Smooth muscle cell of the brain vasculature (primary cell): ENCODE measurements at regions not wholly inside any gene's neighbourhood (a gene's known extent, or its start where the extent isn't known, plus 50 kb on each side); places are given as distances from the start of the nearest gene placed in this dataset.
"Not testable (repeated sequence)": the region's sequence is repeated elsewhere in the genome, so short reads cannot be mapped to it uniquely, and the experiment has no call there.

ENCODE experiments used
- DNase-seq: peaks from one replicate; pipeline ENCODE4 v3.0.0-alpha.2; 2012; ENCODE audit warnings: low read depth, low spot score

GRCh38 chr20:53800418-53800817 is 206.8 kb upstream of the ZNF217 start:
- DNase-seq, result no peak

DNA sequence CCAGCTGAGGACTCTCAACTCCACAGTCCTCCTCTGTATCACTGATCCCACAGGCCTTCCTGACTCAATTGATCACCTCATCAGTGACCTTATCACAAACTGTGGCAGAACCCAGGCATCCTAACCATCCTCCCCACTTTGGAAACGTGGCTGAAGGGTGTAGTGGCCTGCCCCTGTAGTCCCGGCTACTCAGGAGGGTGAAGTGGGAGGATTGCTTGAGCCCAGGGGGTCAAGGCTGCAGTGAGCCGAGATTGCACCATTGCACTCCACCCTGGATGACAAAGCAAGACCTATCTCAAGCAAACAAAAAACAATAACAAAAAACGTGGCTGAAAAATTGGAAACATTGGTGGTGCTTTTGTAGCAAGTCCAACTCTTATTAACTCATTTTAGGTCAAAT is 203.4 kb upstream of the ZNF217 start:
- DNase-seq, result no peak

GRCh38 chr20:53795170-53795569 is 201.5 kb upstream of the ZNF217 start:
- no peak for DNase-seq

DNA sequence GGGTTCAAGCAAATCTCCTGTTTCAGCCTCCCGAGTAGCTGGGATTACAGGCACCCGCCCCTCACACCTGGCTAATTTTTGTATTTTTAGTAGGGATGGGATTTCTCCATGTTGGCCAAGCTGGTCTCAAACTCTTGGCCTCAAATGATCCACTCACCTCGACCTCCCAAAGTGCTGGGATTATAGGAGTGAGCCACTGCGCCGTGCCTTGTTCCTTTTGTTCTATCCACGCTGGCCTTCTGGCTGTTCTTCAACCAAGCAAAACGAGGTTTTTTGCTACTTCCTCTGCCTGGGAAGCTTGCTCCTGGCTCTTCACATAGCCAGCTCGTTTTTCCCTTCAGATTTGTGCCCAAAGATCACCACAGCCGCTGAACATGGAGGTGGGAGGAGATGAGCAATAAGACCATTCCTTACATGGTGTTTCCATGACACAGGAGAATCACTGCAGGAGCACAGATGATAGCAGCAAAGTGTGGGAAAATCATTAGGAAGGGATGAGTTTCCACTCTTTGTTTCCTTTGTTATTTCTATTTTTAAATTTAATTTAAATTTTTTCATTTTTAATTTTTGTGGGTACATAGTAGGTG is 201.0 kb upstream of the ZNF217 start:
- no peak for DNase-seq

GRCh38 chr20:53793783-53794383 is 200.2 kb upstream of the ZNF217 start:
- no peak for DNase-seq

DNA sequence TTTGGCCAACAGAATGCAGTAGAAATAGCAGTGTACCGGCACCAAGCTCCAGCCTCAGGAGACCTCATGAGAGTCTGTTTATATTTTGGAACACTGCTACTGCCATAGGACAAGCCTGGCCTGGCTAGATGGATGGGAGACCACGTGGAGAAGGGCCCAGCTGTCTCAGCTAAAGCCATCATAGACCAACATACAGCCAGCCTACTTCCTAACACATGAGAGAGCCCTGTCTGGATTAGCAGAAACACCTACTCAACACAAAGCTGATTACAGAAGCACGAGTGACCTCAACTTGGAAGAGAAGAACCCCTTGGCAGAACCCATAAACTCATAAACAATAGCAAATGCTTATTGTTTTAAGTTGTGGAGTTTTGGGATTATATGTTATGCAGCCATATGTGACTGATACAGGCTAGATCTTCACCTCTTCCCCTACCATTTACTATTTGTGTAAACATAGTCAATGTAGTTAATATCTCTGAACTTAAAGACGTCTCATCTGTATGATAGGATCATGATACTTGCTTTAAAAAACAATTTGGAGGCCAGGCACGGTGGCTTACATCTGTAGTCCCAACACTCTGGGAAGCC is 199.4 kb upstream of the ZNF217 start:
- no peak for DNase-seq

DNA sequence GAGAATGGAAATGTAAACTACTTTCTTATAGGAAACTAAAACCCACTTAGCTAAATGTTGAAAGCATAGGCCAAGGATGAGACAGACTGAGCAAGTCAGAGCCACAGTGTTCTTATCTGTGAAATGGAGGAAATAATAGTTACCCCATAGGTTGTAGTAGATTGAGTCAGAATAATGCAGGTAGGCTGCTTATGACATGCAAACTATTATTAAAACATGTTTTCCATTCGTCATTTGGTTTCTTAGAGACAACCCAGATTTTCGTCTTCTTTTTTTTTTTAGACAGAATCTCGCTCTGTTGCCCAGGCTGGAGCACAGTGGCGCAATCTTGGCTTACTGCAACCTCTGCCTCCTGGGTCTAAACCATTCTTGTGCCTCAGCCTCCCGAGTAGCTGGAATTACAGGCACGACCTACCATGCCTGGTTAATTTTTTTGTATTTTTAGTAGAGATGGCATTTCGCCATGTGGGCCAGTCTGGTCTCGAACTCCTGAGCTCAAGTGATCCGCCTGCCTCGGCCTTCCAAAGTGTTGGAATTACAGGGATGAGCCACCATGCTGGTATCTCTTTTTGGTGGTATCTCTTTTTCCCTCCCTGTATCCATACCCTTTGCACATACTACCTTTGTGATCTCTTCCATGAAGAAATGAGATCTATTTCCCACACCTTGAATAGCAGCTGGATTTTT is 196.5 kb upstream of the ZNF217 start:
- no peak for DNase-seq

DNA sequence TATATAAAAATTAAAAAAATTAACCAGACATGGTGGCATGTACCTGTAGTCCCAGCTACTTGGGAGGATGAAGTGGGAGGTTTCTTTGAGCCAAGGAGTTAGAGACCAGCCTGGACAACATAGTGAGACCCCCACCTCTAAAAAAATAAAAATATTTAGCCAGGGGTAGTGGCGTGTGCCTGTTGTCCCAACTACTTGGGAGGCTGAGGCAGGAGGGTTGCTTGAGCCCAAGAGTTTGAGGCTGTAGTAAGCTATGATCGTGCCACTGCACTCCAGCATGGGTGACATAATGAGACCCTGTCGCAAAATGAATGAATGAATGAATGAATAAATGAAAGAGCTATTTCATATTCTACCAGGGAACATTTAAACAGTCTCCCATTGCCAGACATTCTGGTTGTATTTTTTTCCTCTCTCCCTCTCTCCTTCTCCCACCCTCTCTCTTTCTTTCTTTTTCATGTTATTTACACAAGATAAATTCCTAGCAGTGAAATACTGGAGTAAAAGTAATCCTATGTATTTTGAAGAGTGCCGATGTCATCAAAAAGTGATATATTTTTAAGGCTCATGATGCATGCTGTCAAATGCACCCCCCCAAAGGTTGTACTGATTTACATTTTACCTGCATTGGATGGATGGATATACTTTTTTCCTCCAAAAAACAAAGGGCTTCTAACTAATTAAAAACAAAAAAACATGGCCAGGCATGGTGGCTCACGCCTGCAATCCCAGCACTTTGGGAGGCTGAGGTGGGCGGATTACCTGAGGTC is 194.8 kb upstream of the ZNF217 start:
- DNase-seq, result no peak

GRCh38 chr20:53787491-53787931 is 193.9 kb upstream of the ZNF217 start:
- DNase-seq, result not testable (repeated sequence)

- no peak for DNase-seq
Observed at GRCh38 chr20:53786445-53787267, 193.0 kb upstream of the ZNF217 start.

GRCh38 chr20:53786071-53786444 is 192.4 kb upstream of the ZNF217 start:
- DNase-seq, result no peak

GRCh38 chr20:53785320-53785719 is 191.7 kb upstream of the ZNF217 start:
- no peak for DNase-seq

GRCh38 chr20:53783768-53784167 is 190.1 kb upstream of the ZNF217 start:
- DNase-seq, result no peak

DNA sequence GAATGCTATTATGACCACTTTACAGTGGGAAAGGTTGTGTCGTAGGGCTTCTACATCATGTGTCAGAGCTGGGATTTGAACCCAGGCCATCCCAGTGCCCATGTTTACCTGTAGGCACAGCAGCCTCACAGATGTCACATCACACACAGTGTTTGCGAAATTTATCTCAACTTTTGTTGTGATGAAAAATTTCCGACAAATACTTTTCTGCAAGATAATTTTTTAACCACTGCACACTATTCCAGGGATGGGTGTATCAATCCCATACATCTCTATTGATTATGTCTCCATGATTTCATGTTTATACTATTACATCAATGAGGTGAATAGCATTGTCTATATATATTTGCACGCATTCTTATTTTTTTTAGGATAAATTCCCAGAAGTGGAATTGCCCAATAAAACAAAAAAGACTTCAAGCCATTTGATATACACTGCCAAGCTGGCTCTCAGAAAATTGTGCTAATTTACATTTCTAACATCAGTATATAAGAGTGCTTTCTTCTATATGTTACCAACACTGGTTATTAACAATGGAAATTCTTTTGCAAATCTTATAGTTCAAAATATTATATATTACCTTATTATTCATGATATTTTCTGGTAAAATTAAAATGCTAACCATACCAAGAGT is 189.1 kb upstream of the ZNF217 start:
- no peak for DNase-seq

DNA sequence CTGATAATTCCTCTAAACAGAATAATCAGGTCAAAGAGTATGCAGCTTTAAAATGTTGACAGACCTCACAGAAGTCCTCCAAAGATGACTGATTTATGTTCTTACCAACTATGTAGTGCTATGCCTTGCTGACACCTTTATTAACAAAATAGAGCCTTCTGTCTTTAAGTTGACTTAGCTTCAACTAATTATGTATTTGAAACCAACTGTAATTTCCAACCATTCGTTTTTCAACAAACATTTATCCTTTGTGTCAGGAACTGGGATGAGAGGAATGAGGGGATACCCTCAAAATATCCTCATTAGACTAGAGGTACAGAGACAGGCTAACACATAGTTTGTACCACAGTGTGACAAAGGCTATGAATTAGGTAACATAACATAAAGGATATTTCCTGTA is 186.2 kb upstream of the ZNF217 start:
- no peak for DNase-seq

DNA sequence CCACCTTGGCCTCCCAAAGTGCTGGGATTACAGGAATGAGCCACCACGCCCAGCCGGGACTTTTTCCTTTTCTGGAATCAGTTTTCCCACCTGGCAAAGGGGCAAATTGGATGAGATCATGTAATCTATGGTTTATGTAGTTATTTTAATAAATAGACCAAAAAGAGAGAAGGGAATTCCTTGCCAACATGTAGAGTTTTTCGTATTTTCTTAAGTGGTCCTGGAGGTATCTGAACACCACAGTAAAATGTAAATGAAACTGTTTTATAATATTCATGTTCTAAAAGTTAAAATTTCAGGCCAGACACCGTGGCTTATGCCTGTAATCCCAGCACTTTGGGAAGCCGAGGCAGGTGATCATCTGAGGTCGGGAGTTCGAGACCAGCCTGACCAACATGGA is 185.1 kb upstream of the ZNF217 start:
- no peak for DNase-seq

GRCh38 chr20:53778041-53778516 is 184.4 kb upstream of the ZNF217 start:
- DNase-seq, result no peak

- DNase-seq, result not testable (repeated sequence)
Observed at GRCh38 chr20:53777402-53777801, 183.8 kb upstream of the ZNF217 start.

DNA sequence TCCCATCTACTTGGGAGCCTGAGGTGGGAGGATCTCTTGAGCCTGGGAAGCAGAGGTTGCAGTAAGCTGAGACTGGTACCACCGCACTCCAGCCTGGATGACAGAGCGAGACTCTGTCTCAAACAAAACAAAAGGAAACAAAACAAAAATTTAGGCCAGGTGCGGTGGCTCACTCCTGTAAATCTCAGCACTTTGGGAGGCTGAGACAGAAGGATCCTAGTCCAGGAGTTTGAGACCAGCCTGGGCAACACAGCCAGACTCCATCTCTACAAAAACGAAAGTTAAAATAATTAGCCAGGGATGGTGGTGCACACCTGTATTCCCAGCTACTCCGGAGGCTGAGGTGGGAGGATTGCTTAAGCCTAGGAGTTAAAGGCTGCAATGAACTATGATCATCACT is 183.2 kb upstream of the ZNF217 start:
- DNase-seq, result no peak

DNA sequence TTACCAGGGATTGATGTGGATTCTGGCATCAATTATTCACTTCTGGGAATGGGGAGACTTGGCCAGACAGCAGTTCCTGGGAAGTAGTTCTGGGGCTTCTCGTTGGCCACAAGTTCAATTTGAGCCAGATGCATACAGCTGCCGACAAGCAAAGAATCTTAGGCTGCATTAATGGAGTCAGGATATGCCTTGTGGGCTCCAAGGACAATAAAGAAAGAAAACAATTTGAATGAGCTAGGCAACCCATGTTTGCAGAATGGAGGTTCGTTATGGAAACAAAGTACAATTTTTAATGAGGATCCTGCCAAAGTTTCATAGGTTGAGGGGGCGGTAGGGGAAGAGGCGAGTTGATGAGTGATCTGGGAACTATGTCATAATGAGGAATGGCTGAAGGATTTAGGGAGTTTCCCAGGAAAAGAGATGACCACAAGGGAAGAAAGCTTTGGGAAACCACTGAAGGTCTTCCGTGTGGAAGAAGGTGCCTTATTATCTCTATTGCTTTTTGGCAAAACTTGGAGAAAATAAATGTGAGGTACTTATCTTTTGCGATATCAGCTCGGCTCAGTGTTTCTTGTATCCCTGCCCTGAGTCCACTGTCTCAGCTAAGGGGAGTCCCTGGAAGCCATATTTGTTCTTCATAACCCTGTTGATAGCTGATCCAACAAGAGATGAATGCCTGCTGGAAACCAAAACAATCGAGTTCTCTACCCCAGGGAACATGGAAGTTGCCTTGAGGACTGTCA is 181.0 kb upstream of the ZNF217 start:
- DNase-seq, result no peak
